AG09309 (cell line): ENCODE measurements at regions not wholly inside any gene's neighbourhood (a gene's known extent, or its start where the extent isn't known, plus 50 kb on each side); places are given as distances from the start of the nearest gene placed in this dataset.

Experiments used
- DNase-seq: peaks from one replicate; pipeline ENCODE4 v3.0.0-alpha.2; 2010; ENCODE audit warnings: low read depth
- H3K4me3 ChIP-seq: 2 replicates; pipeline ENCODE4 v1.5.1; 2011; ENCODE audit warnings: mild to moderate bottlenecking, low read depth, low read length, moderate library complexity; ENCODE audit not compliant: control insufficient read depth
- CTCF ChIP-seq: IDR thresholded peaks from 2 replicates; pipeline ENCODE4 v1.5.1; 2011; ENCODE audit warnings: mild to moderate bottlenecking, low read depth, low read length, inconsistent platforms; ENCODE audit not compliant: insufficient read depth, control insufficient read depth; ENCODE audit errors: missing control alignments

GRCh38 chr10:118139321-118139720, 92.6 kb upstream of the RAB11FIP2 start:
- H3K4me3 ChIP-seq = no peak overlapping the region
- no peak for TF ChIP-seq CTCF
- DNase-seq = no peak

DNA sequence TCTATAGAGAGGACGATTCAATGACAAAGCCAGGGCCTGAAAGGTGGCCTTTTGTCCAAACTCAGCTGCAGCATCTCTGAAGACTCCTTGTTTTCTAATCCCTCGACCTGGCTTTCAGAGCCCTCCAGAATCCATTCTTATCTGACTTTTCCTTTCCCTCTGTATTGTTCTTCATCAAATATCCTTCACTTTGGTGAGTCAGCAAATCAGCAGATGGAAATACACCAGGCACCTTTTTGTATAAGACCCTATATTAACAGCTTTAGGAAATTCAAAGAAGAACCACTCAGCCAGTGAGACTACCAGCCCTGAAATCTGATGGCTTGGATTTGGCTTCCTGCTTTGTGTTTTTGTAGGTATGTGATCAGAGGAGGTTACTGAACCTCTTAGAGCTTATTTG, 81.9 kb upstream of the RAB11FIP2 start:
- TF ChIP-seq CTCF = no peak
- no peak for DNase-seq

GRCh38 chr10:118118716-118119115, 72.0 kb upstream of the RAB11FIP2 start:
- H3K4me3 ChIP-seq = no peak overlapping the region
- no peak for DNase-seq
- no peak for TF ChIP-seq CTCF

More for the DNA sequence above, 81.9 kb upstream of the RAB11FIP2 start:
- H3K4me3 ChIP-seq = no peak overlapping the region

GRCh38 chr10:118116715-118117449, 70.1 kb upstream of the RAB11FIP2 start:
- no peak for DNase-seq
- no peak overlapping the region for H3K4me3 ChIP-seq
- TF ChIP-seq CTCF = no peak

GRCh38 chr10:118116362-118116714, 69.6 kb upstream of the RAB11FIP2 start:
- H3K4me3 ChIP-seq = no peak overlapping the region
- no peak for DNase-seq
- TF ChIP-seq CTCF = no peak

- TF ChIP-seq CTCF = no peak
- DNase-seq = no peak
- no peak overlapping the region for H3K4me3 ChIP-seq
Observed at GRCh38 chr10:118115701-118116100, 69.0 kb upstream of the RAB11FIP2 start.
